ENCODE measurements at regions not wholly inside any gene's neighbourhood (a gene's known extent, or its start where the extent isn't known, plus 50 kb on each side); places are given as distances from the start of the nearest gene placed in this dataset.

DNA sequence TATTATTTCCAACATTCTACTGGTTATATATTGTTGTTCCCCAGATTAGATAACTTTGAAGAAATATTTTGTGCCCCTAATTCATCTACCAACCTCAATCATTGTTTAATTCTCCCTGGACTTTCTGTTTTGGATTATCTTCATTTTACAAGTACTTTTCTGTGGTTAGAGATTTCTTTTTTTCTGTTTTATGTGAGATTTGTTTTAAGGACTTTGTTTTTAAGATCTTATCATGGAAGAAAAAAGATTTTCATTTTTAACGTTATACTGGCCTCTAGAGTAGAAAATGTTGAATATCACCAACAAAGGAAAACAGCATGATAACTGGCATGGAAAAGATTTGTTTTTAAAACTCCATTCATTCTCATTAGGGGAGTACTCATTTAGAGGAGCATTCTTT is 210.9 kb upstream of the KCNMB2 start:
- Histone ChIP-seq H3K4me3 (ENCODE audit: low read depth, low read length) (no peak overlapping the region), H3K36me3 (ENCODE audit: control insufficient read depth, insufficient read depth, low read length) (no peaks in the 10 kb centered on the region), H3K27me3 (ENCODE audit: control insufficient read depth, insufficient read depth, low read length) (no peaks in the 10 kb centered on the region)
- FAIRE-seq (no peak), DNase-seq (ENCODE audit: low read depth) (peak; percentile 44)
- TF ChIP-seq, protein P1, sequence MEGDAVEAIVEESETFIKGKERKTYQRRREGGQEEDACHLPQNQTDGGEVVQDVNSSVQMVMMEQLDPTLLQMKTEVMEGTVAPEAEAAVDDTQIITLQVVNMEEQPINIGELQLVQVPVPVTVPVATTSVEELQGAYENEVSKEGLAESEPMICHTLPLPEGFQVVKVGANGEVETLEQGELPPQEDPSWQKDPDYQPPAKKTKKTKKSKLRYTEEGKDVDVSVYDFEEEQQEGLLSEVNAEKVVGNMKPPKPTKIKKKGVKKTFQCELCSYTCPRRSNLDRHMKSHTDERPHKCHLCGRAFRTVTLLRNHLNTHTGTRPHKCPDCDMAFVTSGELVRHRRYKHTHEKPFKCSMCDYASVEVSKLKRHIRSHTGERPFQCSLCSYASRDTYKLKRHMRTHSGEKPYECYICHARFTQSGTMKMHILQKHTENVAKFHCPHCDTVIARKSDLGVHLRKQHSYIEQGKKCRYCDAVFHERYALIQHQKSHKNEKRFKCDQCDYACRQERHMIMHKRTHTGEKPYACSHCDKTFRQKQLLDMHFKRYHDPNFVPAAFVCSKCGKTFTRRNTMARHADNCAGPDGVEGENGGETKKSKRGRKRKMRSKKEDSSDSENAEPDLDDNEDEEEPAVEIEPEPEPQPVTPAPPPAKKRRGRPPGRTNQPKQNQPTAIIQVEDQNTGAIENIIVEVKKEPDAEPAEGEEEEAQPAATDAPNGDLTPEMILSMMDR (IDR thresholded peaks at IDR 0.05; ENCODE audit: insufficient read depth, low read length, severe bottlenecking): peak; percentile 4

DNA sequence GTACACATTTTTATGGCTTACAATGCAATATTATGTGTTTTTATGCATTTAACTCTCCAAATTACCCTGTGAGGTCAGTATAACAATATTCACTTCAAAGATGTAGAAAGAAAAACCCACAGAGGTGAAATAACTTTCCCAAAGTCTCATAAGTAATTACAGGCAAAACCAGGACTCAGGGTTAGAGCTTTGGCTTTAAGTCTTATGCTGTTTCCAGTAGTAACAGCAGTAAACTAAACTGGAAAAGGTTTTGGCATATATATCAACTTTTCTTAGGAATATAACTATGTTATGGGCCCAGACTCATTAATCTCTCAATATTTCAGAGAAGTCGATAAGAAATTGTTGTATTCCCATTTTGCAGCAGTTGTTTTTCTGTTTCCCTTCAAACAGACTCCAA is 206.3 kb upstream of the KCNMB2 start:
- H3K27me3 ChIP-seq (ENCODE audit: control insufficient read depth, insufficient read depth, low read length): no peaks in the 10 kb centered on the region
- no peak overlapping the region for H3K4me3 ChIP-seq (ENCODE audit: low read depth, low read length)
- FAIRE-seq: no peak
- H3K36me3 ChIP-seq (ENCODE audit: control insufficient read depth, insufficient read depth, low read length): no peaks in the 10 kb centered on the region
- TF ChIP-seq, protein P1 (IDR thresholded peaks at IDR 0.05; ENCODE audit: insufficient read depth, low read length, severe bottlenecking): no peak
- DNase-seq (ENCODE audit: low read depth): no peak

DNA sequence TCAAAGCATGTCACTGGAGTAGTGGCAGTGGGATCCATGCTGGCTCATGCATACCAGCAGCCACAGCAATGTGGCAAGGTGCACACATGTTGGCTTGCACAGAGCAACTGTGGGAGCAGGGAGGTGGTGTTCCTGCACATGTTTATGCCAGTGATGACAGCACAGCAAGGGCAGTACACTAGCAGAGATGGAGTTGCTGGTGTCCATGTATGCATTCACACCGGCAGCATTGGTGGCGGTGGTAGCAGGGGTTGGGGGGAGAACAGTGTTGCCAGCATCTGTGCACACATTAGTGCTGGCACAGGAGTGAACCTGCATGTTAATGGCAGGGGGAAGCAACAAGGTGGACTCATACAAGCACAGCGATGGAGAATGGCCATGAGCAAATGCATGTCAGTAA is 202.0 kb upstream of the KCNMB2 start:
- TF ChIP-seq, protein P1 (IDR thresholded peaks at IDR 0.05; ENCODE audit: insufficient read depth, low read length, severe bottlenecking): no peak
- no peak overlapping the region for H3K4me3 ChIP-seq (ENCODE audit: low read depth, low read length)
- no peaks in the 10 kb centered on the region for H3K27me3 ChIP-seq (ENCODE audit: control insufficient read depth, insufficient read depth, low read length)
- DNase-seq (ENCODE audit: low read depth) (no peak), FAIRE-seq (peak; percentile 62)
- H3K36me3 ChIP-seq (ENCODE audit: control insufficient read depth, insufficient read depth, low read length): no peaks in the 10 kb centered on the region

DNA sequence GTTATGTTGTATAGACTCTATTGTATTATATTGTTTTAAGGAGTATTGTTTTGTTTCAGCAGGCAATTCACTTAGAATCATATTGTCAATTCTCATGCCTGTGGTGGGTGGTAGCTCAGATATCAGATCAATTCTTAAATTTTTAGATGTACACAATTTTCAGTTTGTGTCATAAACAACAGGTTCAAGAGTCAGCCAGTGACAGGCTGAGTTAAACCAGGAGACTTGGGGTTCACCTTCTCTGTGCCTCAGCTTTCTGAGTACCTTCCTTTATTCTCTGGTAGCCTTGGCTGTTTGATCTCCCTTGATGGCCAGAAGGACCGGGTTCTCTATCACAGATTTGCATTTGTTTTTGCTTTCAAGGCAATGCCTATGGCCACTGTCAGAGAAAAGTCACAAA is 199.9 kb upstream of the KCNMB2 start:
- TF ChIP-seq, protein P1 (IDR thresholded peaks at IDR 0.05; ENCODE audit: insufficient read depth, low read length, severe bottlenecking): no peak
- Histone ChIP-seq H3K27me3 (ENCODE audit: control insufficient read depth, insufficient read depth, low read length) (no peaks in the 10 kb centered on the region), H3K36me3 (ENCODE audit: control insufficient read depth, insufficient read depth, low read length) (no peaks in the 10 kb centered on the region), H3K4me3 (ENCODE audit: low read depth, low read length) (no peak overlapping the region)
- DNase-seq (ENCODE audit: low read depth) (no peak), FAIRE-seq (no peak)

DNA sequence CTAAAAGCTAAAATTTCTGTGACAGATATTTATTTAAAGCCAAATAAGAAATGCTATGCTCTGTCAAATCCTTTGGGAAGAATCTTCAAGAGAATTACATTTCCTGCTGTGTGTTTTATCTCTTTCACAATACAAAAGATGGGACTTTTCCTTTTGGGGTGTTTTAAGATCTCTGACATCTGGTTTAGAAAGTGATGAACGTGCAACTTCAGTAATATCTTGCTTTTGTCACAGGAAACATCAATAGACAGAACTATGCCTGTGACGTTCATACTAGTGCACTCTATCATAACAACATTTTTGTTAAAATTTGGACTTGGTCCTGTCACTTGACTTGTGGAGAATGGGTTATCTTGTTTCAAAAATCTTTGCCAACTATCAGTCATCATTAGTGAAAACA is 195.7 kb upstream of the KCNMB2 start:
- DNase-seq (ENCODE audit: low read depth) (no peak), FAIRE-seq (no peak)
- H3K4me3 ChIP-seq (ENCODE audit: low read depth, low read length): no peak overlapping the region
- H3K36me3 ChIP-seq (ENCODE audit: control insufficient read depth, insufficient read depth, low read length): no peaks in the 10 kb centered on the region
- TF ChIP-seq, protein P1 (IDR thresholded peaks at IDR 0.05; ENCODE audit: insufficient read depth, low read length, severe bottlenecking): no peak
- H3K27me3 ChIP-seq (ENCODE audit: control insufficient read depth, insufficient read depth, low read length): no peaks in the 10 kb centered on the region

DNA sequence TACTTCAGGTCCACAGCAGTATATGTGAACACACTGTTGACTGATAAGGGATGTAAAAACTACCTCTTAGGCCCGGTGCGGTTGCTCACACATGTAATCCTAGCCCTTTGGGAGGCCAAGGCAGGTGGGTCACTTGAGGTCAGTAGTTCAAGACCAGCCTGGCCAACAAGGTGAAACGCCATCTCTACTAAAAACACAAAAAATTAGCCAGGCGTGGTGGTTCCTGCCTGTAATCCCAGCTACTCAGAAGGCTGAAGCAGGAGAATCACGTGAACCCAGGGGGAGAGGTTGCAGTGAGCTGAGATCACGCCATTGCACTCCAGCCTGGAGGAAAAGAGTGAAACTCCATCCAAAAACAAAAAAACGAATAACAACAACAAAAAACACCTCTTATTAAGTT is 194.6 kb upstream of the KCNMB2 start:
- TF ChIP-seq, protein P1 (IDR thresholded peaks at IDR 0.05; ENCODE audit: insufficient read depth, low read length, severe bottlenecking): no peak
- H3K36me3 ChIP-seq (ENCODE audit: control insufficient read depth, insufficient read depth, low read length): no peaks in the 10 kb centered on the region
- no peaks in the 10 kb centered on the region for H3K27me3 ChIP-seq (ENCODE audit: control insufficient read depth, insufficient read depth, low read length)
- FAIRE-seq (no peak), DNase-seq (ENCODE audit: low read depth) (no peak)
- no peak overlapping the region for H3K4me3 ChIP-seq (ENCODE audit: low read depth, low read length)
